ENCODE measurements at regions not wholly inside any gene's neighbourhood (a gene's known extent, or its start where the extent isn't known, plus 50 kb on each side); places are given as distances from the start of the nearest gene placed in this dataset.

- intact Hi-C loops (cut with DNase I) = no loop called here
- Histone ChIP-seq H3K9me3 (ENCODE audit: control insufficient read depth in 2 of 3, insufficient read depth in 1 of 3, low read length in 3 of 3) (no peaks in the 10 kb centered on the region), H3K4me1 (ENCODE audit: control insufficient read depth in 2 of 3, insufficient read depth in 2 of 3, low read depth in 1 of 3, low read length in 3 of 3) (no peaks in the 10 kb centered on the region), H3K9ac (ENCODE audit: low read length in 3 of 3) (no peak overlapping the region), H3K36me3 (ENCODE audit: control insufficient read depth in 2 of 3, insufficient read depth in 3 of 3, low read length in 3 of 3) (no peaks in the 10 kb centered on the region), H3K27ac (ENCODE audit: low read depth in 2 of 2, low read length in 2 of 2) (no peak overlapping the region), H3K4me3 (ENCODE audit: low read length in 3 of 3) (no peak overlapping the region), H3K27me3 (ENCODE audit: control insufficient read depth, insufficient read depth, low read length) (no peaks in the 10 kb centered on the region)
- no peak for TF ChIP-seq CTCF (IDR thresholded peaks at IDR 0.05; ENCODE audit: borderline replicate concordance, extremely low read depth, insufficient read depth)
- DNase-seq (no peak), FAIRE-seq (no peak)
Observed at GRCh38 chr2:71872466-71873051, 275.1 kb downstream of the CYP26B1 start.

GRCh38 chr2:71865391-71865965, 282.2 kb downstream of the CYP26B1 start:
- H3K4me1 ChIP-seq (ENCODE audit: control insufficient read depth in 2 of 3, insufficient read depth in 2 of 3, low read depth in 1 of 3, low read length in 3 of 3) = peaks cover 0 to 3% (median 0%) of the 10 kb centered on the region in 3 donors
- intact Hi-C loops (cut with DNase I) = no loop called here
- no peak for TF ChIP-seq CTCF (IDR thresholded peaks at IDR 0.05; ENCODE audit: borderline replicate concordance, extremely low read depth, insufficient read depth)
- DNase-seq = no peak
- H3K9ac ChIP-seq (ENCODE audit: low read length in 3 of 3) = no peak overlapping the region
- H3K9me3 ChIP-seq (ENCODE audit: control insufficient read depth in 2 of 3, insufficient read depth in 1 of 3, low read length in 3 of 3) = no peaks in the 10 kb centered on the region
- H3K27ac ChIP-seq (ENCODE audit: low read depth in 2 of 2, low read length in 2 of 2) = no peak overlapping the region
- H3K27me3 ChIP-seq (ENCODE audit: control insufficient read depth, insufficient read depth, low read length) = no peaks in the 10 kb centered on the region
- no peak for FAIRE-seq
- H3K36me3 ChIP-seq (ENCODE audit: control insufficient read depth in 2 of 3, insufficient read depth in 3 of 3, low read length in 3 of 3) = no peaks in the 10 kb centered on the region
- no peak overlapping the region for H3K4me3 ChIP-seq (ENCODE audit: low read length in 3 of 3)

GRCh38 chr2:71864085-71864484, 283.6 kb downstream of the CYP26B1 start:
- Histone ChIP-seq H3K4me3 (ENCODE audit: low read length in 3 of 3) (no peak overlapping the region), H3K36me3 (ENCODE audit: control insufficient read depth in 2 of 3, insufficient read depth in 3 of 3, low read length in 3 of 3) (no peaks in the 10 kb centered on the region), H3K4me1 (ENCODE audit: control insufficient read depth in 2 of 3, insufficient read depth in 2 of 3, low read depth in 1 of 3, low read length in 3 of 3) (peaks cover 0 to 3% (median 0%) of the 10 kb centered on the region in 3 donors), H3K27ac (ENCODE audit: low read depth in 2 of 2, low read length in 2 of 2) (no peak overlapping the region), H3K27me3 (ENCODE audit: control insufficient read depth, insufficient read depth, low read length) (no peaks in the 10 kb centered on the region), H3K9me3 (ENCODE audit: control insufficient read depth in 2 of 3, insufficient read depth in 1 of 3, low read length in 3 of 3) (no peaks in the 10 kb centered on the region), H3K9ac (ENCODE audit: low read length in 3 of 3) (no peak overlapping the region)
- DNase-seq = no peak
- intact Hi-C loops (cut with DNase I) = no loop called here
- TF ChIP-seq CTCF (IDR thresholded peaks at IDR 0.05; ENCODE audit: borderline replicate concordance, extremely low read depth, insufficient read depth) = no peak
- no peak for FAIRE-seq
